Activated CD4-positive, alpha-beta T cell treated with anti-CD3 and anti-CD28 coated beads, Interleukin-2, amount 10 ng/mL, durations not matched to agents 7 days and 5 days (primary cell): ENCODE measurements at regions not wholly inside any gene's neighbourhood (a gene's known extent, or its start where the extent isn't known, plus 50 kb on each side); places are given as distances from the start of the nearest gene placed in this dataset.
"Not testable (repeated sequence)": the region's sequence is repeated elsewhere in the genome, so short reads cannot be mapped to it uniquely, and the experiment has no call there.

Experiments
- CTCF ChIA-PET: fragments of 350-600 bp; sonication (Branson Sonifier 250); formaldehyde crosslinking; loops from one replicate; lab custom pipeline; 2021; ENCODE audit warnings: antibody characterized with exemption; lab: Charles Lee
- POLR2A ChIA-PET: fragments of 350-600 bp; sonication (Branson Sonifier 250); formaldehyde crosslinking; loops from one replicate; lab custom pipeline; 2021; ENCODE audit warnings: antibody characterized with exemption; lab: Charles Lee
- DNase-seq: peaks from one replicate; pipeline ENCODE4 v3.0.0-alpha.2; 2020
- H3K27ac Mint-ChIP-seq: one replicate; pipeline ENCODE4 v1.8.0; 2021; ENCODE audit warnings: mild to moderate bottlenecking, moderate library complexity, mixed read lengths
- H3K27me3 Mint-ChIP-seq: one replicate; pipeline ENCODE4 v1.8.0; 2021; ENCODE audit warnings: mixed read lengths
- H3K36me3 Mint-ChIP-seq: one replicate; pipeline ENCODE4 v1.8.0; 2021; ENCODE audit warnings: low read depth, mixed read lengths
- H3K4me1 Mint-ChIP-seq: one replicate; pipeline ENCODE4 v1.8.0; 2021; ENCODE audit warnings: mixed read lengths
- H3K4me3 Mint-ChIP-seq: one replicate; pipeline ENCODE4 v1.8.0; 2021; ENCODE audit warnings: mild to moderate bottlenecking, moderate library complexity, mixed read lengths
- H3K9me3 Mint-ChIP-seq: one replicate; pipeline ENCODE4 v1.8.0; 2021; ENCODE audit warnings: mixed read lengths

DNA sequence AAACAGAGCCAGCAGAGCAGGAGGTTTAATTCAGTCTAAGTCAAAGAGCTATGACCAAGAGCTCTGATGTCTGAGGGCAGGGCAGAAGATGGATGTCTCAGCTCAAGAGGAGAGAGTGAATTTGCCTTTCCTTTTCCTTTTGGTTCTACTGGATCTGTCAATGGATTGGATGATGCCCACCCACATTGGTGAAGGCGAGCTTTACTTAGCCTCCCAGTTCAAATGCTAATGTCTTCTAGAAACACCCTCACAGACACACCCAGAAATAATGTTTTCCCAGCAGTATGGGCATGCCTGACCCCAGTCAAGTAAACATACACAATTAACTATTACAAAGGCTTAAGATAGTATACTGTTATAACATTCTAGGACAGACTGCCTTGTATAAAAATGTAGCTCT is 236.3 kb upstream of the NRXN1 start:
- peaks cover 2% of the 10 kb centered on the region for H3K9me3 Mint-ChIP-seq
- CTCF ChIA-PET, result no interaction called here

DNA sequence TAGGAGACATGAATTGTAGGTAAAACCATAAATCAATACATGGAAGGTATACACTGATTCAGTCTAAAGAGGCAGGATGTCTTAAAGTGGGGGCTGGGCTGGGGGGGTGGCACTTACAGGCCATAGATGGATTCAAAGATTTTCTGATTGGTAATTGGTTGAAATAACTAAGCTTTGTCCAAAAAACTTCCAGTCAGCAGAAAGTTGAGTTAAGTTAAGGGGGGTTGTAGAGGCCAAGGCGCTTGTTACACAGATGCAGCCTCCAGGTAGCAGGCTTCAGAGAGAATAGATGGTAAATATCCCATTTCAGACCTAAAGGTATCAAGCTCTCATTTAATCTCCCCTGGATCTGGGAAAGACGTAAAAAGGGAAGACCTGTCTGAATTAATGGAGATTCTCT is 233.6 kb upstream of the NRXN1 start:
- Mint-ChIP-seq H3K27ac (no peak overlapping the region), H3K36me3 (no peaks in the 10 kb centered on the region), H3K4me3 (no peak overlapping the region), H3K27me3 (no peaks in the 10 kb centered on the region), H3K4me1 (no peaks in the 10 kb centered on the region), H3K9me3 (peaks cover 6% of the 10 kb centered on the region)
- ChIA-PET CTCF (no interaction called here), POLR2A (no interaction called here)
- no peak for DNase-seq

More for the DNA sequence above, 236.3 kb upstream of the NRXN1 start:
- POLR2A ChIA-PET, result no interaction called here
- no peaks in the 10 kb centered on the region for H3K36me3 Mint-ChIP-seq
- DNase-seq, result no peak
- no peaks in the 10 kb centered on the region for H3K4me1 Mint-ChIP-seq
- H3K4me3 Mint-ChIP-seq, result no peak overlapping the region
- no peaks in the 10 kb centered on the region for H3K27me3 Mint-ChIP-seq
- no peak overlapping the region for H3K27ac Mint-ChIP-seq

DNA sequence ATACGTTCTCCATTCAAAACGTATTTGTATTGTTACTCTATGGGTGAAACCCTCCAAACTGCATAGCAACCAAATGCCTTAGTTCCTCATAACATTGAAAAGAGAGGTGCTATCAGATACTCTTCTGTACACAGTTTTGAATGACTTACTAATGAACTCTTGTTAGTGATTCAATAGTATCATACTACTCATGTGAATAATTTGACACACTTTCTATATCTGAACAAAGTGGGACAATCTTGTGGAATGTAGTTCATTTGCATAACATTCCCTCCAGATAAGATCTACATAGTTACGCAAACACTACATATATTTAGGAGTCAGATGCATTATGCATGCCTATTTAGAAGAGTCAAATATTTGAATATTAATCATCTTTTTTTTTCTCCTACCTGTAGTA is 232.0 kb upstream of the NRXN1 start:
- no peaks in the 10 kb centered on the region for H3K4me1 Mint-ChIP-seq
- peaks cover 6% of the 10 kb centered on the region for H3K9me3 Mint-ChIP-seq
- POLR2A ChIA-PET, result no interaction called here
- H3K27ac Mint-ChIP-seq, result no peak overlapping the region
- H3K36me3 Mint-ChIP-seq, result no peaks in the 10 kb centered on the region
- DNase-seq, result no peak
- H3K27me3 Mint-ChIP-seq, result no peaks in the 10 kb centered on the region
- H3K4me3 Mint-ChIP-seq, result no peak overlapping the region
- CTCF ChIA-PET, result no interaction called here

DNA sequence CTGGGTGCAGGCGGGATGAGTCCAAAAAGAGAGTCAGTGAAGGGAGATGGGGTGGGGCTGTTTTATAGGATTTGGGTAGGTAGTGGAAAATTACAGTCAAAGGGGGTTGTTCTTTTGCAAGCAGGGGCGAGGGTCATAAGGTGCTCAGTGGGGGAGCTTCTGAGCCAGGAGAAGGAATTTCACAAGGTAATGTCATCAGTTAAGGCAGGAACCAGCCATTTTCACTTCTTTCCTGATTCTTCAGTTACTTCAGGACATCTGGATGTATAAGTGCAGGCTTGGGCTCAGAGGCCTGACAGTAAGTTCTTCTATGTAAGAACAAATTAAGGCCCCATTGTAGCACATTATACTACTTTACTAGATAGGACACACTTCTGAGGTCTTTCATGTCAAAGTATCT is 231.2 kb upstream of the NRXN1 start:
- CTCF ChIA-PET, result interaction anchor here (0.6 kb wide), 1 partner anchor 1686 kb away, joined by 4 read pairs; no protein-coding TSS in a partner anchor
- POLR2A ChIA-PET, H3K4me1 Mint-ChIP-seq, H3K27ac Mint-ChIP-seq, DNase-seq, H3K27me3 Mint-ChIP-seq, H3K9me3 Mint-ChIP-seq, H3K4me3 Mint-ChIP-seq, H3K36me3 Mint-ChIP-seq: not testable (repeated sequence)

DNA sequence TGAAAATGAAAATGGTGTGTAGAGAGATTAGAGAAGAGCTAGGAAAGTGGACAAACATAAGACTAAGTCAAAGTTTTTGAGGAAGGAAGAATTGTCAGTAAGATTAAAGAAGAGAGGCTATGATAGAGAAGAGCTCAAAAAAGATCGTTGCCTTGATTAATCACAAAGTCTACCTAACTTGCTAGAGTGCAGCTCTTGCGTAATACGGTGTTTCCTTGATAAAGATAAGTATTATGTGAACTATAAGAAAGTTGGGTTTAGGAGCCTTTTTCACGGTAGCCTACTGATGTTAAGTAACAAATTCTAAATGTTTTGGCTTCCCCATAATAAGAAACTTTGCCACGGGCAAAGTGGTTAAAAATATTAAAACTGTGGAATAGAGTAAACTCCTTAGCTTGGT is 226.4 kb upstream of the NRXN1 start:
- H3K36me3 Mint-ChIP-seq, result no peaks in the 10 kb centered on the region
- ChIA-PET CTCF (no interaction called here), POLR2A (no interaction called here)
- H3K4me1 Mint-ChIP-seq, result no peaks in the 10 kb centered on the region
- no peaks in the 10 kb centered on the region for H3K27me3 Mint-ChIP-seq
- H3K9me3 Mint-ChIP-seq, result peaks cover 8% of the 10 kb centered on the region
- H3K27ac Mint-ChIP-seq, result no peak overlapping the region
- DNase-seq, result no peak
- H3K4me3 Mint-ChIP-seq, result no peak overlapping the region

DNA sequence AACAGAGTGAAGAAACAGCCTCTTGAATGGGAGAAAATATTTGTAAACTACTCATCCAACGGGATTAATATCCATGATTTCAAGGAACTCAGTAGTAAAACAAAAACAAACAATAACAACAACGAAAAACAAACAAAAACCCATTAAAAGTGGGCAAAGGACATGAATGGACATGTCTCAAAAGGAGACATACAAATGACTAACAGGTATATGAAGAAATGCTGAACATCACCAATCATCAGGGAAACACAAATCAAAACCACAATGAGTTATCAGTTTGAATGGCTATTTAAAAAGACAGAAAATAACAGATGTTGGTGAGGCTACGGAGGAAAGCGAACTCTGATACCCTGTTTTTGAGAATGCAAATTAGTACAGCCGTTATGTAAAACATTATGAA is 224.8 kb upstream of the NRXN1 start:
- no peaks in the 10 kb centered on the region for H3K4me1 Mint-ChIP-seq
- H3K36me3 Mint-ChIP-seq, result no peaks in the 10 kb centered on the region
- no peaks in the 10 kb centered on the region for H3K27me3 Mint-ChIP-seq
- POLR2A ChIA-PET, result no interaction called here
- DNase-seq, result no peak
- no peak overlapping the region for H3K4me3 Mint-ChIP-seq
- H3K27ac Mint-ChIP-seq, result no peak overlapping the region
- peaks cover 3% of the 10 kb centered on the region for H3K9me3 Mint-ChIP-seq
- CTCF ChIA-PET, result no interaction called here

DNA sequence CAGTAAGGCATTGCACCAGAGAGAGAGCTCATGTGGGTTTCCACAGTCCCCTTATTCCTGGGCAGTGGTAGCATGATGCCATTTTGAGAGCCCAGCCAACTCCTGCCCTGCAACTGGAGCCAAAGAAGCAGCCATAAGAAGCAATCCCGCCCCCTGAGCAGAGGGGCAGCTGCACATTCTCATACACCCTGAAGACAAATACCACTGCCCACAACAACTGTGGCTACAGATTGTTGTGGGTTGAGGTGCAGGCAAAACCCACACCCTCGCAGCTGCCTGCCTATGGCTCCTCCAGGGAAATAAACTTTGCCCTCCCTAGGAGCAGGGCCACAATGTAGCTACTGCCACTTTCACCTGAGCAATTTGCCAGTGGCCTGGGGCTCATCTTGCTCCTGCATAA is 219.4 kb upstream of the NRXN1 start:
- Mint-ChIP-seq H3K4me3 (no peak overlapping the region), H3K36me3 (no peaks in the 10 kb centered on the region), H3K27ac (no peak overlapping the region), H3K27me3 (no peaks in the 10 kb centered on the region), H3K4me1 (no peaks in the 10 kb centered on the region), H3K9me3 (no peaks in the 10 kb centered on the region)
- no peak for DNase-seq
- ChIA-PET POLR2A (no interaction called here), CTCF (no interaction called here)

DNA sequence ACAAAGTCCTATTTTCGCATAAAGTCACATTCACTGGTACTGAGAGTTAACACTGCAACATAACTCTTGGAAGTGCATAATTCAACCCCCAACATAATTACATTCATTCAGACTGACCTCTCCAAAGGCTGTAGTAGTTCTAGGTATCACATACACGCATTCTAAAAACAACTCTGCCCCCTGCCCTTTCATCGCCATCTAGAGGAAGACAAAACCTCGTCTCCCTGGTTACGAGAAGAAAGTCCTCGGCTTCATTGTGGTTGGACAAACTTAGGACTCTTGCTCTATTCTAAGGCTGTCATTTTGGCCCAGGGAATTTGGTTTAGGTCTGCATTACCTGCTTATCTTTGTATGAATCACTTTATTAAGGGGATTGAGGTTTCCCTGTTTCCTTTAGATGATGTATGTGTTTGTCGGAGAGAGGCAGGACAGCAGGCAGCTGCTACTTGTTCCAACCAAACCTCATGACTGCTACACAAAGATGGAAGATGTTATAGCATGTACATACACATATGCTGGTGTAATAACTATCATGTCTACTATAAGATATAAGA is 215.4 kb upstream of the NRXN1 start:
- no peak overlapping the region for H3K4me3 Mint-ChIP-seq
- no peak for DNase-seq
- CTCF ChIA-PET, result no interaction called here
- H3K9me3 Mint-ChIP-seq, result peaks cover 1% of the 10 kb centered on the region
- no peaks in the 10 kb centered on the region for H3K36me3 Mint-ChIP-seq
- no peaks in the 10 kb centered on the region for H3K4me1 Mint-ChIP-seq
- POLR2A ChIA-PET, result no interaction called here
- no peak overlapping the region for H3K27ac Mint-ChIP-seq
- H3K27me3 Mint-ChIP-seq, result no peaks in the 10 kb centered on the region

DNA sequence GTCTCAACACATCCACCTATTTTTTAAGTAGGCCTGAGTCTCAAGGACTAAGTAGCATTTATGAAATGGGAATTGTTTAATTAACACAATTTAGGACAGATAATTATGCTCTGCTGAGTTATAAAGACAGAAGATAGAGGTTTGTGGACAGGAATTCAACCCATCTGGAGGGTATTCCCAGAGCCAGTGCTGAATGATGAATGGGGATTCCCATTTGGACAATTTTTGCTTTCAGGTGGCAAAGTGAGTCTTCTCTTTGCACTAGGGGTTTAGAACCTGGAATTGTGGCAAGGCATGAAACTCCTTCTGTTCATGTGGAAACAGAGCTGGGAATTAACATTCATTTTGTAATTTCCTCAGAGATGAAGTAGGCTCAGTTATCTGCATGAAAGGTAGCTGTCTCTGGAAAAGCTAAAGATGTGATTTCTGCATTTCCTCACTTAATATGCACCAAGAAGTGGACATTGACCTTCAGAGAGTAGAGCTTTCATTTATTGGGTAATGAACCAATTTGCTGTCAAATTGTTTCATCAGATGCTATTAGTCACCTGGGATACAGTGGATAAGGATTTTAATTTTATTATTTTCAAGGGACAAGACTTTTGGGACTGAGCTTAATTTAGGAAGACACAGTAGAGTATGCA is 212.1 kb upstream of the NRXN1 start:
- no peaks in the 10 kb centered on the region for H3K27me3 Mint-ChIP-seq
- no peak overlapping the region for H3K4me3 Mint-ChIP-seq
- H3K9me3 Mint-ChIP-seq, result peaks cover 5% of the 10 kb centered on the region
- no peaks in the 10 kb centered on the region for H3K36me3 Mint-ChIP-seq
- POLR2A ChIA-PET, result no interaction called here
- H3K4me1 Mint-ChIP-seq, result no peaks in the 10 kb centered on the region
- CTCF ChIA-PET, result no interaction called here
- DNase-seq, result no peak
- no peak overlapping the region for H3K27ac Mint-ChIP-seq

DNA sequence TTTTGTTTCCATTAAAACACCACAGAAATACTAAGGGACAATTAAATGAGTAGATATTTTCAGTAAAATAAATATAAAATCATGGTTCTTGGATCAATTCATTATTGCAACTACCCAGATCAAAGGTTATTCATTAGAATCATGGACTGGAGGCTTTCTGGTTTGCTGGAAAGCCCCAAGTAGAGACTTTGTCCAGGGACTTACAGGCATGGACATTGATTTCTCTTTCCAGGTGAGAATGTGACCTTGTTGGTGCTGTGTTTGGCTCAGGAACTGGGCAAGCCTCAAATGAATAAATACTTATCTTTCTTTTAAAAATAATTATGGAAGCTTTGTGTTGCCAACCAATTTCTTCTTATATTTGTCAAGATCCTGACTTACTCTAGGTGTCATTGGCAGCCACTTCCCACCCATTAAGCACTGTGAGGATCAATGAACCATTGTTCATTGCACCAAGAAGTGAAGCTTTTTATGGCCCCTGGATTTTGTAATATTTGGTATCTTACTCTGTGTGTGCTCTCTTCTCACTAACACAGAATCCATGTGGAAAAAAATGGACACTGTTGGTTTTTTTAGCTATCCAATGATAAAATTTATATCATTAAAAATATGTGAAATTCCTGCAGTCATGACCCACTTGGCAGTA is 205.8 kb upstream of the NRXN1 start:
- no peak overlapping the region for H3K4me3 Mint-ChIP-seq
- H3K27ac Mint-ChIP-seq, result no peak overlapping the region
- H3K9me3 Mint-ChIP-seq, result peaks cover 7% of the 10 kb centered on the region
- no peaks in the 10 kb centered on the region for H3K27me3 Mint-ChIP-seq
- POLR2A ChIA-PET, result no interaction called here
- no peaks in the 10 kb centered on the region for H3K4me1 Mint-ChIP-seq
- no peak for DNase-seq
- CTCF ChIA-PET, result no interaction called here
- no peaks in the 10 kb centered on the region for H3K36me3 Mint-ChIP-seq

DNA sequence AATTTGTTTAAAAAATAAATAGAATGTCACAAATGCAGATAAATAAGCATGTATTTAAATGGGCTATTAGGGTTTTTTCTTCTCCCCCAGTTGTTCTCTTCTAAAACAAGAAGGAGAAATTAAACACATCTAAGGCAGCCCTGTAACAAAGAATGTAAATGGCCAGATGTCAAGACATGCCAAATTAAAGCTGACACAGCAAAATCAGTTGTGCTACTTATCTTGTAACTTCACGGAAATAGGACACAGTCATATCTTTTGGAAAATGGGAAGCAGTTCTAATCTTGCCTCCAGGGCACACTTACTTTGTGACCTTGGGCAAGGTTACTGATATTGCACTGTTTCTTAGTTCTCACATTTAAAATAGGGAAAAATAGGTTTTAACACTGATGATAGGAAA is 200.1 kb upstream of the NRXN1 start:
- peaks cover 11% of the 10 kb centered on the region for H3K9me3 Mint-ChIP-seq
- no peak overlapping the region for H3K4me3 Mint-ChIP-seq
- no peaks in the 10 kb centered on the region for H3K36me3 Mint-ChIP-seq
- H3K4me1 Mint-ChIP-seq, result no peaks in the 10 kb centered on the region
- DNase-seq, result no peak
- H3K27ac Mint-ChIP-seq, result no peak overlapping the region
- ChIA-PET POLR2A (no interaction called here), CTCF (no interaction called here)
- no peaks in the 10 kb centered on the region for H3K27me3 Mint-ChIP-seq

DNA sequence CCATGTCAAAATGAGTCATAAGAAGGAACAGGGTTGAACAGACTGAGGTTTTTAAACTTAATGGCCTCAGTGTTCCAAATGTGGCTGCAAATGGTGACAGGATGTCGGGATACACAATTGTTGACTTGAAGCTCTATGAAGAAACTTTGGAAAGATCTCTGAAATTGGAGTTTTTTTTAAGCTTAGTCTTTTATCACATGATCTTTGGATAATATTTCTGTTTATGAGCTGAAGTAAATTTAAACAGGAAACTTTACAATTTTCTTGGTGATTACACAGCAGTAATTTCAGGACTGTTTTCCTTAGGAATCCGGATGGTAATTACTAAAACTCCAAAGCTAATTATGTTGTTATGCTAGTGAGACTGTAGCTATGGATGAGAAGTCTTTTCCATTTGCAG is 199.1 kb upstream of the NRXN1 start:
- Mint-ChIP-seq H3K27me3 (no peaks in the 10 kb centered on the region), H3K9me3 (peaks cover 11% of the 10 kb centered on the region), H3K27ac (no peak overlapping the region)

DNA sequence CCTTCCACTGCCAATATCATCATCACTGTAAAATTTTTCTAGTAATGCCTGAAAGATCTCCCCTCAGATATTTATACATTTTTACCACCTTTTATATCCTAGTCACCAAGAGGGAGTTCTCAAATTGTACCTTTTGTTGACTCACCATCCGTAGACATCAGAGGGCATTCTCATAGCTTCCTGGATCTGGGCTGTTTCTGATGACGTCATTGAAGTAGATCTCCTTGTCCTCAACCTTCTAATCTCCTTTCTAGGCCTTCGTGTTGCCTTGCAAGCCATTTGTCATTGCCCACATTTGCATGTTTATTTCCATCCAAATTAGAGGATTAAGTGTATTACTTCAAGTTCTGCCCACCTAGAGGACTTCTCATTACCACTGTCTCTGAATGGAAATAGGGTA is 193.4 kb upstream of the NRXN1 start:
- H3K4me3 Mint-ChIP-seq, result no peak overlapping the region
- ChIA-PET POLR2A (no interaction called here), CTCF (no interaction called here)
- no peaks in the 10 kb centered on the region for H3K27me3 Mint-ChIP-seq
- no peak for DNase-seq
- no peak overlapping the region for H3K27ac Mint-ChIP-seq
- H3K4me1 Mint-ChIP-seq, result no peaks in the 10 kb centered on the region
- no peaks in the 10 kb centered on the region for H3K36me3 Mint-ChIP-seq
- peaks cover 20% of the 10 kb centered on the region for H3K9me3 Mint-ChIP-seq

More for the DNA sequence above, 199.1 kb upstream of the NRXN1 start:
- no peak for DNase-seq
- CTCF ChIA-PET, result interaction anchor here (0.5 kb wide), 1 partner anchor 1188 kb away, joined by 3 read pairs; no protein-coding TSS in a partner anchor
- H3K4me3 Mint-ChIP-seq, result no peak overlapping the region
- no peaks in the 10 kb centered on the region for H3K4me1 Mint-ChIP-seq
- no peaks in the 10 kb centered on the region for H3K36me3 Mint-ChIP-seq
- POLR2A ChIA-PET, result no interaction called here

DNA sequence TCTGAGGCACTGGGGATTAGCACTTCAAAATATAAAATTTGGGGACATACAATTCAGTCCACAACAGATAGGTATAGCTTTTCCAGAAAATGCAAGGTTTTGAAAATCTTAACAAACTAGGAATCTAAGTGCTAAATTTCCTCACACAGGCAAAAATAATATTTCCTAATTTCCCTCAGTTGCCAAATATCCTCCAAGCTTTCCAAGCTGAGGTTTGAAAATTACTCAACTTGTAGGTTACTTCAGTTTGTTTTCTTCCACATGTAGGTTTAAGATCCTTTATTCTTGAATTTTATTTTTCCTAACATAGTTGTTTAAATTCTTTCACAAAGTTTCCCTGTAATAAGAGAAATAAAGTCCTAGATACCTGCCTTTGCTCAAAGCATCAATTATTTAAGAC is 192.9 kb upstream of the NRXN1 start:
- DNase-seq, result no peak
- ChIA-PET CTCF (no interaction called here), POLR2A (no interaction called here)
- no peak overlapping the region for H3K27ac Mint-ChIP-seq
- no peaks in the 10 kb centered on the region for H3K27me3 Mint-ChIP-seq
- H3K36me3 Mint-ChIP-seq, result no peaks in the 10 kb centered on the region
- H3K4me1 Mint-ChIP-seq, result no peaks in the 10 kb centered on the region
- peaks cover 20% of the 10 kb centered on the region for H3K9me3 Mint-ChIP-seq
- no peak overlapping the region for H3K4me3 Mint-ChIP-seq
